K562 (cell line): ENCODE measurements at regions not wholly inside any gene's neighbourhood (a gene's known extent, or its start where the extent isn't known, plus 50 kb on each side); places are given as distances from the start of the nearest gene placed in this dataset.

Experiments
- ATAC-seq: fragments of 200-7000 bp; cut with Tn5 transposase; 3 replicates; pipeline ENCODE4 v1.9.1; 2020; ENCODE audit warnings: moderate library complexity
- BruUV-seq: library from RNA; stranded (reverse); fragments of 400-500 nt; replicated peaks from 2 replicates; lab custom pipeline; 2021; lab: Mats Ljungman, UMichigan
- CTCF ChIA-PET: fragments of 300-600 bp; formaldehyde crosslinking; extraction: SDS; loops from one replicate; lab custom pipeline; 2021; ENCODE audit warnings: low intra/inter-chr PET ratio; lab: Yijun Ruan, JAX
- POLR2A ChIA-PET: fragments of 300-600, 350-650 bp; sonication (Branson Sonifier 250); formaldehyde crosslinking; extraction: SDS; loops from one replicate; lab custom pipeline; 2021; ENCODE audit warnings: antibody characterized with exemption, inconsistent platforms; lab: Yijun Ruan, JAX
- DNase-seq, 4 experiments: peaks; one replicate each; pipeline versions ENCODE4 v3.0.0 to v3.0.0-alpha.2; 2011 to 2018; ENCODE audit warnings: low spot score in 3 of 4, mixed read lengths in 3 of 4; ENCODE audit errors: extremely low read depth in 1 of 4
- FAIRE-seq: peaks from 2 replicates; lab custom pipeline; 2011; peaks lifted over from hg19 to GRCh38; lab: Jason Lieb, UNC
- H2AFZ ChIP-seq: 2 replicates; pipeline ENCODE4 v1.6.0; 2011; ENCODE audit warnings: low read depth, low read length, control low read depth, inconsistent platforms
- H3K27ac ChIP-seq: fragments of 200-600 bp; 3 replicates; pipeline ENCODE4 v1.8.0; 2011; ENCODE audit warnings: low read depth, mild to moderate bottlenecking, control low read depth, inconsistent platforms, low read length, moderate library complexity, mixed read lengths; ENCODE audit errors: extremely low read depth
- H3K27me3 ChIP-seq, 2 experiments: fragments of 300-600 bp in 1 of 2; 2 replicates in 1 of 2; 3 replicates in 1 of 2; pipeline versions ENCODE4 v1.6.0 to v1.8.0; 2011; ENCODE audit warnings: inconsistent platforms in 2 of 2, low read length in 2 of 2, mild to moderate bottlenecking in 1 of 2, mixed read lengths in 1 of 2, moderate library complexity in 1 of 2; ENCODE audit not compliant: control insufficient read depth in 2 of 2, insufficient read depth in 2 of 2
- H3K36me3 ChIP-seq: fragments of 300-600 bp; 3 replicates; pipeline ENCODE4 v1.8.0; 2011; ENCODE audit warnings: mild to moderate bottlenecking, low read length, inconsistent platforms; ENCODE audit not compliant: control insufficient read depth, insufficient read depth
- H3K4me1 ChIP-seq, 2 experiments: fragments of 200-600 bp in 1 of 2; replicated peaks in 1 of 2; 2 replicates in 1 of 2; 3 replicates in 1 of 2; pipeline versions ENCODE4 v1.5.1 to v1.8.0; 2011; ENCODE audit warnings: inconsistent platforms in 2 of 2, low read length in 2 of 2, mild to moderate bottlenecking in 1 of 2, mixed read lengths in 1 of 2, moderate library complexity in 1 of 2; ENCODE audit not compliant: control insufficient read depth in 2 of 2, insufficient read depth in 2 of 2
- H3K4me2 ChIP-seq: 2 replicates; pipeline ENCODE4 v1.6.1; 2011; ENCODE audit warnings: low read length, control low read depth, inconsistent platforms, mixed read lengths; ENCODE audit not compliant: insufficient read depth
- H3K4me3 ChIP-seq: fragments of 200-600 bp; sonication (generic), shearing (Covaris generic); 2 replicates; pipeline ENCODE4 v1.5.1; 2016; ENCODE audit warnings: control low read depth, inconsistent platforms
- H3K79me2 ChIP-seq: fragments of 200-600 bp; 3 replicates; pipeline ENCODE4 v1.8.0; 2011; ENCODE audit warnings: low read length, inconsistent platforms; ENCODE audit not compliant: control insufficient read depth, insufficient read depth
- H3K9ac ChIP-seq, 2 experiments: 2 replicates each; pipeline versions ENCODE4 v1.6.0 to v1.6.1; 2011; ENCODE audit warnings: low read depth in 2 of 2, low read length in 2 of 2, control low read depth in 1 of 2, inconsistent platforms in 1 of 2, mild to moderate bottlenecking in 1 of 2, mixed read lengths in 1 of 2; ENCODE audit not compliant: insufficient read depth in 1 of 2
- H3K9me1 ChIP-seq: one replicate; pipeline ENCODE4 v1.6.0; 2011; ENCODE audit warnings: inconsistent platforms, mild to moderate bottlenecking, low read length, moderate library complexity; ENCODE audit not compliant: control insufficient read depth, insufficient read depth
- H3K9me3 ChIP-seq: replicated peaks from 2 replicates; pipeline ENCODE4 v1.5.1; 2011; ENCODE audit warnings: low read depth, low read length, inconsistent platforms; ENCODE audit not compliant: control insufficient read depth, insufficient read depth
- H4K20me1 ChIP-seq: replicated peaks from 2 replicates; pipeline ENCODE4 v1.6.1; 2011; ENCODE audit warnings: low read length, inconsistent platforms, mixed read lengths; ENCODE audit not compliant: control insufficient read depth, insufficient read depth
- HDAC6 ChIP-seq: IDR thresholded peaks from 2 replicates; pipeline ENCODE4 v1.6.1; 2012; ENCODE audit warnings: low read depth, mild to moderate bottlenecking, control low read depth, inconsistent platforms, low read length, moderate library complexity
- MEF2A ChIP-seq: IDR thresholded peaks from 2 replicates; pipeline ENCODE4 v1.6.1; 2011; ENCODE audit warnings: low read depth, mild to moderate bottlenecking, low read length, moderate library complexity; ENCODE audit not compliant: control insufficient read depth
- WGBS: fragments of 100-300 bp; shearing (Covaris generic); methylation state at CpG from one replicate; pipeline ENCODE4 v1.1.6; 2016; ENCODE audit warnings: low coverage, mixed read lengths; ENCODE audit not compliant: insufficient coverage; ENCODE audit errors: missing lambda C conversion rate; 5-methylcytosine and 5-hydroxymethylcytosine counted together
- in situ Hi-C: fragments of 300-500 bp; cut with MboI; formaldehyde crosslinking; loops from 4 replicates; pipeline ENCODE4 v1.15.0; 2018; ENCODE audit warnings: inconsistent platforms, mixed read lengths
- intact Hi-C: fragments of 100-400 bp; cut with micrococcal nuclease; formaldehyde crosslinking; loops from 2 replicates; pipeline ENCODE4 v1.14.2; 2022
- TF ChIP-seq, protein P1 (sequence below): IDR thresholded peaks from 2 replicates; pipeline ENCODE4 v1.6.1; 2016; ENCODE audit warnings: missing genetic modification characterization, missing compliant biosample characterization

DNA sequence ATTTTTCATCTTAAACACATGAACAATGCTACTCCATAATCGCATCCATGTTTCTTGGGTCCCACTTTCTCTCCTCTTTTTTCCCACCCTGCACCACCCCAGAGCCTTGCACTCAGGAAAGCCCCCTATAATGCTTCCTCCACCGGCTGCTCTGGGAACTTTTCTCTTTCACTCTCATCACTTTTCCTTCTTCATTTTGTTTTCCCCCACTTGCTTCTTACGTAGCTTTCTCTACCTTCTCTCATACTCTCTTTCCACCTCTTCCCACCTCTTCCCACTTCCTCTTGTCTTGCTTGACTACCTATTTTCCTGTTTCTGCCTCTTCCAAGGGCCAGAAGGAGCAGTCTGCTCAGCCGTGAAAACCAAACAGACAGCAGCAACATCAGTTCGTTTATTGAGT is 229.5 kb upstream of the RHOBTB1 start:
- Histone ChIP-seq H4K20me1 (no peaks in the 10 kb centered on the region), H3K9me1 (no peaks in the 10 kb centered on the region), H3K27ac (no peak overlapping the region), H3K9ac (no peak overlapping the region), H3K4me2 (no peak overlapping the region), H3K27me3 (no peaks in the 10 kb centered on the region), H3K4me3 (no peak overlapping the region), H2AFZ (no peak overlapping the region), H3K79me2 (no peaks in the 10 kb centered on the region), H3K4me1 (no peaks in the 10 kb centered on the region), H3K9me3 (no peaks in the 10 kb centered on the region), H3K36me3 (no peaks in the 10 kb centered on the region)
- intact Hi-C loops, result no loop called here
- BruUV-seq, result no TSS peak
- TF ChIP-seq, protein P1, sequence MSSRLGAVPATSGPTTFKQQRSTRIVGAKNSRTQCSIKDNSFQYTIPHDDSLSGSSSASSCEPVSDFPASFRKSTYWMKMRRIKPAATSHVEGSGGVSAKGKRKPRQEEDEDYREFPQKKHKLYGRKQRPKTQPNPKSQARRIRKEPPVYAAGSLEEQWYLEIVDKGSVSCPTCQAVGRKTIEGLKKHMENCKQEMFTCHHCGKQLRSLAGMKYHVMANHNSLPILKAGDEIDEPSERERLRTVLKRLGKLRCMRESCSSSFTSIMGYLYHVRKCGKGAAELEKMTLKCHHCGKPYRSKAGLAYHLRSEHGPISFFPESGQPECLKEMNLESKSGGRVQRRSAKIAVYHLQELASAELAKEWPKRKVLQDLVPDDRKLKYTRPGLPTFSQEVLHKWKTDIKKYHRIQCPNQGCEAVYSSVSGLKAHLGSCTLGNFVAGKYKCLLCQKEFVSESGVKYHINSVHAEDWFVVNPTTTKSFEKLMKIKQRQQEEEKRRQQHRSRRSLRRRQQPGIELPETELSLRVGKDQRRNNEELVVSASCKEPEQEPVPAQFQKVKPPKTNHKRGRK (tag), result peak; percentile 39; the same call in 1 of the 2 replicates
- no peak for TF ChIP-seq HDAC6
- ATAC-seq (no peak), DNase-seq (no peak), FAIRE-seq (no peak)
- in situ Hi-C loops, result no loop called here
- ChIA-PET POLR2A (no interaction called here), CTCF (no interaction called here)
- WGBS, result 2% methylated on average over 5 of the region's 5 CpGs

DNA sequence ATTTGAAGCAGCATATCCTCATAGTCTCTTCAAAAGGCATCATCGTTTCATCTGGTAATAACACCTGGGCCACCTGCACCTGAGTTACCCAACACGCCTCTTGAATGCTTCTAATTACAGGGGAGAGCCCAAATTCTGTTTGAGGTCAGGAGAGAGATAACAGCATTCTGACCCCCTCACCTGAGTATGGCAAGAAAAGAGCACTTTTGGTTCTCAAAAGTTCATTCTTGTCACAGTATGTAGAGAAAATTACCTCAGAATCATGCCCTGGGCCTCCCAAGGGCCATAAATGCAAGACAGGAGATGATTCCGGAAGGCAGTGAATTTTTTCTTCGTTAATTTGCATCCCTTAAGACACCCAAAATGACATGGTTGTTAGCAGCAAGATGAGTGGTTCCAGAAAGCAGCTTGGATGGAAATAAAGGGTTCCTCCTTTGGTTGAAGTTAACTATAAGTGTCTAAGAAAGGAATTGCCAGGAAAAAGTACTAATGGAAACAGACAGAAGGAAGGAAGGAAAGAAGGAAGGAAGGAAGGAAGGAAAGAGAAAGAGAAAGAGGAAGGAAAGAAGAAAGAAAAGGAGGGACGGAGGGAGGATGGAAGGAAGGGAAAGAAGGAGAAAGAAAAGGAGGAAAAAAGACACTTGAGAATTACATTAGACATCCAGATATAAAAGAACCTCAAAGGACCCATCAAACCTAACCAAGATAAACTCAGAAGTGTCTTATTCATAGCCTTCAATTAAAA is 228.4 kb upstream of the RHOBTB1 start:
- POLR2A ChIA-PET, result no interaction called here
- no peaks in the 10 kb centered on the region for H3K9me3 ChIP-seq

More for the DNA sequence above, 228.4 kb upstream of the RHOBTB1 start:
- CTCF ChIA-PET, result interaction anchor here (0.5 to 0.6 kb wide), 2 partner anchors 12 to 356 kb away, joined by 3 to 6 read pairs; no protein-coding TSS in a partner anchor
- FAIRE-seq, result no peak
- no peak overlapping the region for H2AFZ ChIP-seq
- H3K36me3 ChIP-seq, result no peaks in the 10 kb centered on the region
- H3K4me3 ChIP-seq, result no peak overlapping the region
- in situ Hi-C loops, result no loop called here
- H3K4me2 ChIP-seq, result no peak overlapping the region
- DNase-seq, result no peak
- no TSS peak for BruUV-seq
- H3K79me2 ChIP-seq, result no peaks in the 10 kb centered on the region
- no peaks in the 10 kb centered on the region for H3K27me3 ChIP-seq
- H3K27ac ChIP-seq, result no peak overlapping the region
- no peak overlapping the region for H3K9ac ChIP-seq
- no peaks in the 10 kb centered on the region for H4K20me1 ChIP-seq
- H3K4me1 ChIP-seq, result no peaks in the 10 kb centered on the region
- intact Hi-C loops, result no loop called here
- TF ChIP-seq, protein P1 (tag), result peak; percentile 66
- no peak for TF ChIP-seq MEF2A
- ATAC-seq, result no peak
- WGBS, result 0% methylated on average over 5 of the region's 5 CpGs
- no peaks in the 10 kb centered on the region for H3K9me1 ChIP-seq
